GM12874 (cell line): ENCODE measurements at regions not wholly inside any gene's neighbourhood (a gene's known extent, or its start where the extent isn't known, plus 50 kb on each side); places are given as distances from the start of the nearest gene placed in this dataset.

Experiments
- TF ChIP-seq, protein P1 (sequence below): IDR thresholded peaks from 2 replicates; pipeline ENCODE4 v1.5.1; 2011; ENCODE audit warnings: low read depth, mild to moderate bottlenecking, control low read depth, low read length, moderate library complexity; ENCODE audit not compliant: insufficient read depth

- TF ChIP-seq, protein P1, sequence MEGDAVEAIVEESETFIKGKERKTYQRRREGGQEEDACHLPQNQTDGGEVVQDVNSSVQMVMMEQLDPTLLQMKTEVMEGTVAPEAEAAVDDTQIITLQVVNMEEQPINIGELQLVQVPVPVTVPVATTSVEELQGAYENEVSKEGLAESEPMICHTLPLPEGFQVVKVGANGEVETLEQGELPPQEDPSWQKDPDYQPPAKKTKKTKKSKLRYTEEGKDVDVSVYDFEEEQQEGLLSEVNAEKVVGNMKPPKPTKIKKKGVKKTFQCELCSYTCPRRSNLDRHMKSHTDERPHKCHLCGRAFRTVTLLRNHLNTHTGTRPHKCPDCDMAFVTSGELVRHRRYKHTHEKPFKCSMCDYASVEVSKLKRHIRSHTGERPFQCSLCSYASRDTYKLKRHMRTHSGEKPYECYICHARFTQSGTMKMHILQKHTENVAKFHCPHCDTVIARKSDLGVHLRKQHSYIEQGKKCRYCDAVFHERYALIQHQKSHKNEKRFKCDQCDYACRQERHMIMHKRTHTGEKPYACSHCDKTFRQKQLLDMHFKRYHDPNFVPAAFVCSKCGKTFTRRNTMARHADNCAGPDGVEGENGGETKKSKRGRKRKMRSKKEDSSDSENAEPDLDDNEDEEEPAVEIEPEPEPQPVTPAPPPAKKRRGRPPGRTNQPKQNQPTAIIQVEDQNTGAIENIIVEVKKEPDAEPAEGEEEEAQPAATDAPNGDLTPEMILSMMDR = no peak
Observed at GRCh38 chr1:219548386-219548785, 64.5 kb downstream of the ZC3H11B start.

GRCh38 chr1:219544163-219544846, 68.6 kb downstream of the ZC3H11B start:
- TF ChIP-seq, protein P1 = no peak

GRCh38 chr1:219542828-219543518, 69.9 kb downstream of the ZC3H11B start:
- TF ChIP-seq, protein P1 = no peak

- TF ChIP-seq, protein P1 = no peak
Observed at GRCh38 chr1:219541946-219542345, 71.0 kb downstream of the ZC3H11B start.

GRCh38 chr1:219539645-219540254, 73.2 kb downstream of the ZC3H11B start:
- TF ChIP-seq, protein P1 = no peak

GRCh38 chr1:219538886-219539285, 74.0 kb downstream of the ZC3H11B start:
- TF ChIP-seq, protein P1 = no peak

DNA sequence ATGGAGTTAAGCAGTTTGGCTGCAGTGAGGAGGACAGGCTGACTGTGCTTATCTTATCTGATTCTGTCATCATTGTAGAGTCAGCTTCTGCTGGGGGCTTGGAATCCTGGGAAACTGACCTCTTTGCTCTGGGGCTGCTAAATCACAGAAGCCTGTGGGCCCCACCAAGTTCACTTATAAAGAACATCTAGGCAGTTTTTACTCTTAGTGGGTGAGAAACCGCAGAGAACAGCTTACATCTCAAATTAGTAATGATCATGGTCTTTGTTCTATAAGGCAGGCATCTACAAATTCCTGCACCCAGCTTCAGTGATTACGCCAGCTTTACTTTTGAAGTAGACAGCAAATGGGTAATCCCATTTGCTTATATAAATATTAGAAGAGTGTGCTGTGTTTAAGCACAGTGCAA, 75.7 kb downstream of the ZC3H11B start:
- TF ChIP-seq, protein P1 = no peak
